ENCODE measurements at regions not wholly inside any gene's neighbourhood (a gene's known extent, or its start where the extent isn't known, plus 50 kb on each side); places are given as distances from the start of the nearest gene placed in this dataset.
A peak's percentile ranks its signal among the peaks of the same experiment; 100 is the strongest.

DNA sequence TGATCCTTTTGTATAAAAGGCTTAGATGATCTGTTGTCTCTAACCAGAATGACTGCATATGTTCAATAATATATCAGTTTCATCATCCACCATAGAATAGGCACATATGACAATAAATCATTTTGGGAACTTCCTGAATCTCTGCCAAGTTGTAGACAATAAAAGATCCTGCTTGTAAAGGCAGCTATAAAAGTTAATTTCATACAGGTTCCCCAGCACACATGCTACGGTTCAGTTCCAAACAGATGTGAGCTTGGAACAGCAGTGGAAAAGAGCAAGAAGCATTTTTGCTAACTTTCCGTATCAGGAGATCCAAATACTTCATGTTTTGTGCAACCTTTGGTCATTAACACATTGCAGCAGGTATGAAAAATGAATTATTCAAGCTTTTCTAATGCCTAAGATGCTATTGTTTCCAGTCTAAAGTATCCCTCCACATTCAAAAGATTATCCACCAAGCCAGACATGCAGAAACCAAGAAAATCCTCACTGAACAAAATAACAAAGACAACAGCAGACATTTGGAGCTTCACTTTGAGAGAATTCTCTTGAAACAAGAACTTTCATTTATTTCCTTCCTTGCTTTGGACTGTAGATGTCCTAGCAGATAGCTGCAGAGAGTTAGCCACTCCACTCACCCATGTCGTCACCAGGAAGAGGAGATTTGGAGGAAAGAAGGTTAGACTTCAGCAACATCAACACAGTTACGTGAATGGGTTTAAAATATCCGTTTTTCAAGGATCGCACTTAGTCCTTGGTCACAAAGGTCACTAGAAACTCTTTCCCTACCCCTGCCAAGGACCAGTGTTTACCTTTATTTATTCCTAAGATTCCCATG, 453.5 kb upstream of the JARID2 start:
- no peak overlapping the region for H3K27ac Mint-ChIP-seq (ENCODE audit: unreplicated experiment)
- H3K9me3 ChIP-seq, result no peaks in the 10 kb centered on the region
- no peaks in the 10 kb centered on the region for H3K4me1 Mint-ChIP-seq (ENCODE audit: low read depth, unreplicated experiment)
- H3K9me3 Mint-ChIP-seq (ENCODE audit: unreplicated experiment), result no peaks in the 10 kb centered on the region
- TF ChIP-seq, protein P1, sequence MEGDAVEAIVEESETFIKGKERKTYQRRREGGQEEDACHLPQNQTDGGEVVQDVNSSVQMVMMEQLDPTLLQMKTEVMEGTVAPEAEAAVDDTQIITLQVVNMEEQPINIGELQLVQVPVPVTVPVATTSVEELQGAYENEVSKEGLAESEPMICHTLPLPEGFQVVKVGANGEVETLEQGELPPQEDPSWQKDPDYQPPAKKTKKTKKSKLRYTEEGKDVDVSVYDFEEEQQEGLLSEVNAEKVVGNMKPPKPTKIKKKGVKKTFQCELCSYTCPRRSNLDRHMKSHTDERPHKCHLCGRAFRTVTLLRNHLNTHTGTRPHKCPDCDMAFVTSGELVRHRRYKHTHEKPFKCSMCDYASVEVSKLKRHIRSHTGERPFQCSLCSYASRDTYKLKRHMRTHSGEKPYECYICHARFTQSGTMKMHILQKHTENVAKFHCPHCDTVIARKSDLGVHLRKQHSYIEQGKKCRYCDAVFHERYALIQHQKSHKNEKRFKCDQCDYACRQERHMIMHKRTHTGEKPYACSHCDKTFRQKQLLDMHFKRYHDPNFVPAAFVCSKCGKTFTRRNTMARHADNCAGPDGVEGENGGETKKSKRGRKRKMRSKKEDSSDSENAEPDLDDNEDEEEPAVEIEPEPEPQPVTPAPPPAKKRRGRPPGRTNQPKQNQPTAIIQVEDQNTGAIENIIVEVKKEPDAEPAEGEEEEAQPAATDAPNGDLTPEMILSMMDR (IDR thresholded peaks at IDR 0.05; ENCODE audit: insufficient read depth in 1 of 2, low read depth in 1 of 2, low read length in 1 of 2, severe bottlenecking in 1 of 2, unreplicated experiment in 1 of 2), result no peak
- H3K36me3 ChIP-seq (ENCODE audit: control insufficient read depth, insufficient read depth, low read length), result no peaks in the 10 kb centered on the region
- H3K36me3 Mint-ChIP-seq (ENCODE audit: insufficient read depth, unreplicated experiment), result no peaks in the 10 kb centered on the region
- intact Hi-C loops (cut with micrococcal nuclease; ENCODE audit: unreplicated experiment), result no loop called here
- no peak overlapping the region for H3K4me3 Mint-ChIP-seq (ENCODE audit: unreplicated experiment)
- H3K27me3 Mint-ChIP-seq (ENCODE audit: insufficient read depth, unreplicated experiment), result no peaks in the 10 kb centered on the region
- ChIA-PET POLR2A (no interaction called here), CTCF (interaction anchor here (0.7 kb wide), 1 partner anchor 277 kb away, joined by 3 read pairs; no protein-coding TSS in a partner anchor)
- no peak overlapping the region for H3K4me3 ChIP-seq (ENCODE audit: low read depth, low read length)
- BruUV-seq (replicated peaks), result no TSS peak
- DNase-seq, result no peak
- no peaks in the 10 kb centered on the region for H3K27me3 ChIP-seq (replicated peaks; ENCODE audit: control insufficient read depth, insufficient read depth, low read length)
- no peaks in the 10 kb centered on the region for H3K4me1 ChIP-seq

DNA sequence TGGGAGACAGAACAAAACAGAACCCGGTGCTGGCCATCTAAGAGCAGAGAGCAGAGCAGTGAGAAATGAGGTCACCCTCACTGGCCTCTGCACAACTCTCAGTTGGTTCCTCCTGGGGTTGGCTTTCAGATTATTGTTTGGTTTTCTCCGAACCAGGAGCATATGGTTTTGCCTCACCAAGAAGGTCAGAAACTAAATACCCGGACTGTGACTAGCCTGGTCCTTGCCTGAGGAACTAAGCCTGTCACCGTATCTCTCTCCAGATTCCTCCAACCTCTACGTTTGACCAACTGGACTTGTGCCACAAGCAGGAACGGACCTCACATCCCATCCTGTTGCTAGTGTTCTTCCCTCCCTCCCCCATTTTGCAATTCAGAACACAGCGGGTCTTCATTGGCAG, 450.4 kb upstream of the JARID2 start:
- POLR2A ChIA-PET, result no interaction called here
- Histone ChIP-seq H3K36me3 (ENCODE audit: control insufficient read depth, insufficient read depth, low read length) (no peaks in the 10 kb centered on the region), H3K27me3 (replicated peaks; ENCODE audit: control insufficient read depth, insufficient read depth, low read length) (no peaks in the 10 kb centered on the region), H3K4me3 (ENCODE audit: low read depth, low read length) (no peak overlapping the region), H3K9me3 (0 out of 2 replicates have a peak, but pooled peaks cover 3% of the 10 kb centered on the region), H3K4me1 (no peaks in the 10 kb centered on the region)
- no peaks in the 10 kb centered on the region for H3K4me1 Mint-ChIP-seq (ENCODE audit: low read depth, unreplicated experiment)
- H3K27me3 Mint-ChIP-seq (ENCODE audit: insufficient read depth, unreplicated experiment), result no peaks in the 10 kb centered on the region
- no peaks in the 10 kb centered on the region for H3K9me3 Mint-ChIP-seq (ENCODE audit: unreplicated experiment)
- no TSS peak for BruUV-seq (replicated peaks)
- DNase-seq, result no peak
- intact Hi-C loops (cut with micrococcal nuclease; ENCODE audit: unreplicated experiment), result no loop called here
- H3K36me3 Mint-ChIP-seq (ENCODE audit: insufficient read depth, unreplicated experiment), result no peaks in the 10 kb centered on the region
- no peak overlapping the region for H3K27ac Mint-ChIP-seq (ENCODE audit: unreplicated experiment)
- TF ChIP-seq, protein P1 (IDR thresholded peaks at IDR 0.05; ENCODE audit: insufficient read depth in 1 of 2, low read depth in 1 of 2, low read length in 1 of 2, severe bottlenecking in 1 of 2, unreplicated experiment in 1 of 2), result no peak
- CTCF ChIA-PET, result no interaction called here
- H3K4me3 Mint-ChIP-seq (ENCODE audit: unreplicated experiment), result no peak overlapping the region

DNA sequence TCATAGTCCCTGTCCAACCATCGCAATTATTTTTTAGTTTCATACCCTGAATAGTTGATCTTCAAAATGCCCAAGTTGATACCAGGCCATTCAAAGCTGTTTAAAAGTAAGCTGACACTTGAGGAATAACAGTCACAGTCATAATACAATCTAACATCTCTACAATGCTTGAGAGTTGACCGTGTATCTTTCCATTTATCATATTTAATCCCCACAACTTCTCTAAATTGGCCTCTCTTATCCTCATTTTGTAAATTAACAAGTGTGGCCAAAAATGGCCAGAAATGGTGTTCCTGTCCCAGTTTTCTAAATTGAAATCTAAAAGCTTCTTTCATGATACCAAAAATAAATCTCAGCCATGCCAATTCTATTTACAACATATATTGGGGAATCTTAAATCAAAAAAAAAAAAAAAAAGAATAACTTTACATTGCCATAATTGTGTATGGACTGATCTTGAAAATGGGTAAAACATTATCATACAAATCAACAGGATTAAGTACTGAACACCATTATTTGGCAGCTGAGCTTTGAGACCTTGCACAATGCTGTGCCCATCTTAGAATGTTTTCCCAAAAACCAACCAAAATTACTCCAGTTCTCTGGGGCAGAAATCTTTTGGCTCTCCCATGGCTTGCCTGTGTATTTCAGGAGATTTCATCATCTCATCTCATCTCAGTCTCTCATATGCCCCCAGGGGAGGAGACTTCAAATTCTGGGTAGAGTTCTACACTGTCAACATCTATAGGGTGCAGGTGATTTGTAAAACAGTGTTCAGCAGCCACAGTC, 448.7 kb upstream of the JARID2 start:
- peak in 1 of 2 experiments; percentile 6 for DNase-seq
- Mint-ChIP-seq H3K36me3 (ENCODE audit: insufficient read depth, unreplicated experiment) (no peaks in the 10 kb centered on the region), H3K4me1 (ENCODE audit: low read depth, unreplicated experiment) (no peaks in the 10 kb centered on the region), H3K27ac (ENCODE audit: unreplicated experiment) (no peak overlapping the region), H3K27me3 (ENCODE audit: insufficient read depth, unreplicated experiment) (no peaks in the 10 kb centered on the region), H3K9me3 (ENCODE audit: unreplicated experiment) (no peaks in the 10 kb centered on the region), H3K4me3 (ENCODE audit: unreplicated experiment) (no peak overlapping the region)
- CTCF ChIA-PET, result no interaction called here
- 0 out of 2 replicates have a peak, but pooled peaks cover 3% of the 10 kb centered on the region for H3K9me3 ChIP-seq
- H3K4me1 ChIP-seq, result no peaks in the 10 kb centered on the region
- no peak overlapping the region for H3K4me3 ChIP-seq (ENCODE audit: low read depth, low read length)
- H3K27me3 ChIP-seq (replicated peaks; ENCODE audit: control insufficient read depth, insufficient read depth, low read length), result no peaks in the 10 kb centered on the region
- no TSS peak for BruUV-seq (replicated peaks)
- POLR2A ChIA-PET, result no interaction called here
- TF ChIP-seq, protein P1 (IDR thresholded peaks at IDR 0.05; ENCODE audit: insufficient read depth in 1 of 2, low read depth in 1 of 2, low read length in 1 of 2, severe bottlenecking in 1 of 2, unreplicated experiment in 1 of 2), result no peak
- intact Hi-C loops (cut with micrococcal nuclease; ENCODE audit: unreplicated experiment), result no loop called here
- H3K36me3 ChIP-seq (ENCODE audit: control insufficient read depth, insufficient read depth, low read length), result no peaks in the 10 kb centered on the region

Data from Caco-2 (cell line).